IMR-90 (cell line): ENCODE measurements at regions not wholly inside any gene's neighbourhood (a gene's known extent, or its start where the extent isn't known, plus 50 kb on each side); places are given as distances from the start of the nearest gene placed in this dataset.

ENCODE experiments used
- ATAC-seq: fragments of 200-7000 bp; cut with Tn5 transposase; 2 replicates; pipeline ENCODE4 v1.9.1; 2020; ENCODE audit warnings: low read depth, mild to moderate bottlenecking, moderate library complexity
- BruUV-seq: library from RNA; stranded (reverse); fragments of 400-500 nt; replicated peaks from 2 replicates; lab custom pipeline; 2021; lab: Mats Ljungman, UMichigan
- CTCF ChIA-PET: fragments of 300-600 bp; formaldehyde crosslinking; extraction: SDS; loops from one replicate; lab custom pipeline; 2021; ENCODE audit warnings: antibody characterized with exemption; lab: Yijun Ruan, JAX
- POLR2A ChIA-PET: fragments of 300-600 bp; sonication (Branson Sonifier 250); formaldehyde crosslinking; loops from one replicate; lab custom pipeline; 2022; ENCODE audit warnings: antibody characterized with exemption; ENCODE audit not compliant: unreplicated experiment; lab: Charles Lee
- DNase-seq: peaks from one replicate; pipeline ENCODE4 v3.0.0; 2013
- H2AFZ ChIP-seq: replicated peaks from 2 replicates; pipeline ENCODE3; 2013; ENCODE audit warnings: low read length, mild to moderate bottlenecking; ENCODE audit not compliant: poor library complexity
- H2AK5ac ChIP-seq: 2 replicates; pipeline ENCODE4 v1.6.1; 2013; ENCODE audit warnings: low read depth, low read length, inconsistent platforms
- H2AK9ac ChIP-seq: replicated peaks from 2 replicates; pipeline ENCODE3; 2013; ENCODE audit warnings: mild to moderate bottlenecking, low read depth, low read length, moderate library complexity; ENCODE audit not compliant: poor library complexity
- H2BK120ac ChIP-seq: 2 replicates; pipeline ENCODE4 v1.6.1; 2013; ENCODE audit warnings: low read depth, low read length, inconsistent platforms
- H2BK15ac ChIP-seq: 3 replicates; pipeline ENCODE4 v1.6.1; 2013; ENCODE audit warnings: low read depth, low read length, inconsistent platforms
- H2BK20ac ChIP-seq: 2 replicates; pipeline ENCODE4 v1.6.1; 2013; ENCODE audit warnings: low read depth, mild to moderate bottlenecking, inconsistent platforms, low read length, moderate library complexity
- H2BK5ac ChIP-seq: 2 replicates; pipeline ENCODE4 v1.6.1; 2013; ENCODE audit warnings: mild to moderate bottlenecking, low read depth, low read length, inconsistent platforms; ENCODE audit not compliant: poor library complexity, severe bottlenecking
- H3K14ac ChIP-seq: replicated peaks from 2 replicates; pipeline ENCODE4 v1.6.1; 2013; ENCODE audit warnings: low read depth, low read length, inconsistent platforms
- H3K18ac ChIP-seq: 2 replicates; pipeline ENCODE4 v1.6.1; 2013; ENCODE audit warnings: low read depth, low read length, control low read depth
- H3K23ac ChIP-seq: 2 replicates; pipeline ENCODE4 v1.6.1; 2013; ENCODE audit warnings: low read depth, low read length, inconsistent platforms
- H3K27ac ChIP-seq: 2 replicates; pipeline ENCODE4 v1.5.1; 2013; ENCODE audit warnings: mild to moderate bottlenecking, control low read depth, low read length; ENCODE audit not compliant: insufficient read depth
- H3K27me3 ChIP-seq: 2 replicates; pipeline ENCODE4 v1.6.1; 2013; ENCODE audit warnings: low read length; ENCODE audit not compliant: control insufficient read depth, insufficient read depth
- H3K36me3 ChIP-seq: 2 replicates; pipeline ENCODE4 v1.6.1; 2013; ENCODE audit warnings: low read length, mixed read lengths; ENCODE audit not compliant: control insufficient read depth, insufficient read depth
- H3K4ac ChIP-seq: 2 replicates; pipeline ENCODE4 v1.6.1; 2013; ENCODE audit warnings: low read depth, low read length, inconsistent platforms
- H3K4me1 ChIP-seq: 2 replicates; pipeline ENCODE4 v1.6.1; 2013; ENCODE audit warnings: low read length, mixed read lengths; ENCODE audit not compliant: control insufficient read depth, insufficient read depth
- H3K4me2 ChIP-seq: 2 replicates; pipeline ENCODE4 v1.6.1; 2013; ENCODE audit warnings: low read depth, mild to moderate bottlenecking, control low read depth, low read length, moderate library complexity
- H3K4me3 ChIP-seq: 2 replicates; pipeline ENCODE4 v1.5.1; 2013; ENCODE audit warnings: low read depth, mild to moderate bottlenecking, control low read depth, low read length, moderate library complexity; ENCODE audit not compliant: insufficient read depth
- H3K56ac ChIP-seq: 2 replicates; pipeline ENCODE4 v1.6.1; 2013; ENCODE audit warnings: low read length, inconsistent platforms; ENCODE audit not compliant: insufficient read depth; ENCODE audit errors: extremely low read depth
- H3K79me1 ChIP-seq, 2 experiments: 2 replicates each; pipeline ENCODE4 v1.6.1; 2013; ENCODE audit warnings: low read length in 2 of 2, inconsistent platforms in 1 of 2, low read depth in 1 of 2
- H3K9ac ChIP-seq: 2 replicates; pipeline ENCODE4 v1.6.1; 2013; ENCODE audit warnings: low read depth, low read length, control low read depth
- H3K9me1 ChIP-seq: 2 replicates; pipeline ENCODE4 v1.6.1; 2013; ENCODE audit warnings: low read length, inconsistent platforms; ENCODE audit not compliant: insufficient read depth
- H3K9me3 ChIP-seq: 2 replicates; pipeline ENCODE4 v1.6.1; 2013; ENCODE audit warnings: low read length; ENCODE audit not compliant: control insufficient read depth, insufficient read depth
- H4K20me1 ChIP-seq: 2 replicates; pipeline ENCODE4 v1.6.1; 2013; ENCODE audit warnings: low read length, inconsistent platforms; ENCODE audit not compliant: insufficient read depth
- H4K5ac ChIP-seq: 2 replicates; pipeline ENCODE4 v1.6.1; 2013; ENCODE audit warnings: mild to moderate bottlenecking, low read depth, low read length, control low read depth
- H4K8ac ChIP-seq, 2 experiments: 2 replicates each; pipeline ENCODE4 v1.6.1; 2013; ENCODE audit warnings: low read depth in 2 of 2, low read length in 2 of 2, control low read depth in 1 of 2, inconsistent platforms in 1 of 2
- H4K91ac ChIP-seq: 2 replicates; pipeline ENCODE4 v1.6.1; 2013; ENCODE audit warnings: low read depth, low read length, inconsistent platforms; ENCODE audit not compliant: insufficient read depth
- BHLHE40 ChIP-seq: fragments of 150-350 bp; IDR thresholded peaks from 2 replicates; pipeline ENCODE4 v1.6.1; 2016; ENCODE audit warnings: mild to moderate bottlenecking, low read depth, low read length
- CEBPB ChIP-seq: IDR thresholded peaks from 2 replicates; pipeline ENCODE4 v1.6.1; 2012; ENCODE audit warnings: low read depth, low read length, improper control_type of control experiment
- CHD1 ChIP-seq: IDR thresholded peaks from 2 replicates; pipeline ENCODE4 v1.6.1; 2012; ENCODE audit warnings: low read depth, low read length, improper control_type of control experiment
- CTCF ChIP-seq: conservative IDR thresholded peaks from 2 replicates; pipeline ENCODE4 v1.5.1; 2012; ENCODE audit warnings: mild to moderate bottlenecking, low read depth, low read length, improper control_type of control experiment
- ELK1 ChIP-seq: fragments of 150-350 bp; IDR thresholded peaks from 2 replicates; pipeline ENCODE4 v1.6.1; 2016; ENCODE audit warnings: low read depth, mild to moderate bottlenecking, low read length, moderate library complexity, borderline replicate concordance
- FOS ChIP-seq: fragments of 150-350 bp; IDR thresholded peaks from 2 replicates; pipeline ENCODE4 v1.6.1; 2016; ENCODE audit warnings: low read depth, low read length
- MAFK ChIP-seq: IDR thresholded peaks from 2 replicates; pipeline ENCODE4 v1.6.1; 2012; ENCODE audit warnings: low read depth, low read length, improper control_type of control experiment
- MAZ ChIP-seq: IDR thresholded peaks from 2 replicates; pipeline ENCODE4 v1.6.1; 2012; ENCODE audit warnings: low read depth, mild to moderate bottlenecking, low read length, improper control_type of control experiment, moderate library complexity, borderline replicate concordance
- MXI1 ChIP-seq: IDR thresholded peaks from 2 replicates; pipeline ENCODE4 v1.6.1; 2012; ENCODE audit warnings: low read depth, mild to moderate bottlenecking, low read length, moderate library complexity, borderline replicate concordance
- NFE2L2 ChIP-seq: fragments of 150-350 bp; IDR thresholded peaks from 2 replicates; pipeline ENCODE4 v1.6.1; 2016; ENCODE audit warnings: low read depth, mild to moderate bottlenecking, low read length
- POLR2A ChIP-seq: IDR thresholded peaks from 2 replicates; pipeline ENCODE4 v1.6.1; 2012; ENCODE audit warnings: mild to moderate bottlenecking, low read depth, low read length
- RAD21 ChIP-seq: IDR thresholded peaks from 2 replicates; pipeline ENCODE4 v1.6.1; 2012; ENCODE audit warnings: low read length, improper control_type of control experiment
- RCOR1 ChIP-seq: IDR thresholded peaks from 2 replicates; pipeline ENCODE4 v1.6.1; 2012; ENCODE audit warnings: mild to moderate bottlenecking, low read length, improper control_type of control experiment; ENCODE audit not compliant: insufficient replicate concordance
- RFX5 ChIP-seq: IDR thresholded peaks from 2 replicates; pipeline ENCODE4 v1.8.0; 2012; ENCODE audit warnings: low read depth, mild to moderate bottlenecking, low read length, moderate library complexity
- SMC3 ChIP-seq: fragments of 150-350 bp; IDR thresholded peaks from 2 replicates; pipeline ENCODE4 v1.6.1; 2016; ENCODE audit warnings: low read depth, mild to moderate bottlenecking, antibody characterized with exemption, low read length, moderate library complexity
- USF2 ChIP-seq: fragments of 150-350 bp; IDR thresholded peaks from 2 replicates; pipeline ENCODE4 v1.6.1; 2017; ENCODE audit warnings: mild to moderate bottlenecking, antibody characterized with exemption, low read length, low read depth
- WGBS, 2 experiments: methylation state at CpG; one replicate each; pipeline versions ENCODE4 v1.1.5 to v1.1.7; 2013; ENCODE audit warnings: missing lambda C conversion rate in 2 of 2; ENCODE audit not compliant: insufficient read length in 1 of 2; ENCODE audit errors: extremely low coverage in 2 of 2; 5-methylcytosine and 5-hydroxymethylcytosine counted together
- dilution Hi-C: fragments of 300-500 bp; cut with HindIII; formaldehyde crosslinking; loops from one replicate; pipeline ENCODE4 v1.14.3; 2018; ENCODE audit warnings: low sequenced_read_pairs; ENCODE audit not compliant: unreplicated experiment
- in situ Hi-C: fragments of 300-500 bp; cut with MboI; formaldehyde crosslinking; loops from 3 replicates; pipeline ENCODE4 v1.14.3; 2019; ENCODE audit warnings: low sequenced_read_pairs, inconsistent platforms, mixed read lengths
- intact Hi-C: fragments of 100-400 bp; cut with micrococcal nuclease; formaldehyde crosslinking; loops from 2 replicates; pipeline ENCODE4 v1.10.0; 2022

- no peak overlapping the region for H2AK9ac ChIP-seq
- no peak overlapping the region for H3K18ac ChIP-seq
- H2BK5ac ChIP-seq: no peak overlapping the region
- POLR2A ChIA-PET: no interaction called here
- H2BK120ac ChIP-seq: no peak overlapping the region
- dilution Hi-C loops: no loop called here
- no peaks in the 10 kb centered on the region for H3K27me3 ChIP-seq
- no peak overlapping the region for H3K56ac ChIP-seq
- H2AK5ac ChIP-seq: no peak overlapping the region
- intact Hi-C loops: loop anchor here (5.0 kb wide), 1 partner anchor 395 kb away; no protein-coding TSS in a partner anchor
- no peak overlapping the region for H3K4me3 ChIP-seq
- no peak overlapping the region for H4K5ac ChIP-seq
- ATAC-seq (no peak), DNase-seq (no peak)
- H3K9me1 ChIP-seq: no peaks in the 10 kb centered on the region
- no peak overlapping the region for H3K27ac ChIP-seq
- H2BK15ac ChIP-seq: no peak overlapping the region
- H3K36me3 ChIP-seq: no peaks in the 10 kb centered on the region
- no peaks in the 10 kb centered on the region for H4K20me1 ChIP-seq
- H3K14ac ChIP-seq: no peak overlapping the region
- in situ Hi-C loops: no loop called here
- H3K23ac ChIP-seq: no peak overlapping the region
- H3K4me1 ChIP-seq: no peaks in the 10 kb centered on the region
- no TSS peak for BruUV-seq
- H4K8ac ChIP-seq: no peak overlapping the region
- H3K9ac ChIP-seq: no peak overlapping the region
- no peaks in the 10 kb centered on the region for H3K79me1 ChIP-seq
- no peak overlapping the region for H3K4me2 ChIP-seq
- no peak overlapping the region for H2AFZ ChIP-seq
- peaks cover 26% of the 10 kb centered on the region for H3K9me3 ChIP-seq
- CTCF ChIA-PET: no interaction called here
- no peak overlapping the region for H4K91ac ChIP-seq
- no peak overlapping the region for H3K4ac ChIP-seq
- no CpG with 5 or more reads among the region's 1 CpG for WGBS, 2 experiments
- TF ChIP-seq BHLHE40 (no peak), RFX5 (no peak), CHD1 (no peak), MAZ (no peak), CEBPB (no peak), USF2 (no peak), ELK1 (no peak), NFE2L2 (no peak), FOS (no peak), POLR2A (no peak), SMC3 (no peak), MAFK (no peak), RCOR1 (no peak), MXI1 (no peak), RAD21 (no peak), CTCF (no peak)
- no peak overlapping the region for H2BK20ac ChIP-seq
Measured at GRCh38 chr5:3302228-3302627, 293.4 kb upstream of the IRX1 start.
